Liver (tissue), 3 donors: ENCODE measurements at regions not wholly inside any gene's neighbourhood (a gene's known extent, or its start where the extent isn't known, plus 50 kb on each side); places are given as distances from the start of the nearest gene placed in this dataset.

Experiments
- HNF4G ChIP-seq: IDR thresholded peaks from 2 replicates; pipeline ENCODE4 v1.6.1; 2016; ENCODE audit warnings: antibody characterized with exemption
- JUND ChIP-seq, 2 donors: IDR thresholded peaks; 2 replicates each; pipeline ENCODE4 v1.6.1; 2016; ENCODE audit warnings: antibody characterized with exemption in 2 of 2
- RAD21 ChIP-seq, 2 donors: IDR thresholded peaks; 2 replicates each; pipeline ENCODE4 v1.6.1; 2016; ENCODE audit warnings: antibody characterized with exemption in 2 of 2, mild to moderate bottlenecking in 2 of 2
- RXRA ChIP-seq, 2 donors: IDR thresholded peaks; 2 replicates each; pipeline ENCODE4 v1.6.1; 2017 to 2018; ENCODE audit warnings: antibody characterized with exemption in 2 of 2, mild to moderate bottlenecking in 1 of 2
- TAF1 ChIP-seq: conservative IDR thresholded peaks from 2 replicates; pipeline ENCODE4 v1.6.1; 2016; ENCODE audit warnings: antibody characterized with exemption, mild to moderate bottlenecking
- YY1 ChIP-seq: IDR thresholded peaks from 2 replicates; pipeline ENCODE4 v1.6.1; 2016; ENCODE audit warnings: antibody characterized with exemption, mild to moderate bottlenecking
- TF ChIP-seq, protein P1 (sequence below): fragments of 150-350 bp; IDR thresholded peaks from 2 replicates; pipeline ENCODE4 v1.5.1; 2017; ENCODE audit warnings: improper control_type of control experiment, low read depth, low read length; ENCODE audit not compliant: missing input control
- TF ChIP-seq, protein P2 (sequence below): IDR thresholded peaks from 2 replicates; pipeline ENCODE4 v1.6.1; 2016; ENCODE audit warnings: antibody characterized with exemption
- TF ChIP-seq, protein P3 (sequence below): IDR thresholded peaks from 2 replicates; pipeline ENCODE4 v1.6.1; 2016; ENCODE audit warnings: antibody characterized with exemption, mild to moderate bottlenecking
- TF ChIP-seq, protein P4 (sequence below): IDR thresholded peaks from 2 replicates; pipeline ENCODE4 v1.6.1; 2016; ENCODE audit warnings: antibody characterized with exemption
- TF ChIP-seq, protein P5 (sequence below): IDR thresholded peaks from 2 replicates; pipeline ENCODE4 v1.6.1; 2016; ENCODE audit warnings: antibody characterized with exemption
- donor health status: healthy.
- donor health status: healthy.

DNA sequence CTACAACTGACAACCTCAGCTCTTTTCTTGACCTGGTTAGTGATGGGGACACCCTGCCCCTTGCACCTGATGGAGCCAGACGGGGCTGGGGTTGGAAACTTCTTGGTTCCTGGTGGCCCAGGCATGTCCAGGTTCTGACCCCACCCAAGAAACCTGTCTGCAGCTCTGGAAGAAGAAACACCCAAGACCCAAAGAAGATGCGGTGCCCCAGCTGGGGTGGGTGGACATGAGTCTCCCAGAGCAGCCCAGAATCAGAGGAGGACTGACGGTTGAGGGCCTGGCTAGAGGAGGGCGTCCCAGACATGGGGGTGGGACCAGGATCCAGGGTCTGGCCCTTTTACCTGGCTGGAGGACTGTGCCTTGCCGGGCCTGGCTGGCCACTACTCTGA, 202.4 kb downstream of the GLRX3 start:
- no peak for TF ChIP-seq TAF1
- no peak for TF ChIP-seq RAD21 (IDR thresholded peaks at IDR 0.05)
- TF ChIP-seq, protein P1, sequence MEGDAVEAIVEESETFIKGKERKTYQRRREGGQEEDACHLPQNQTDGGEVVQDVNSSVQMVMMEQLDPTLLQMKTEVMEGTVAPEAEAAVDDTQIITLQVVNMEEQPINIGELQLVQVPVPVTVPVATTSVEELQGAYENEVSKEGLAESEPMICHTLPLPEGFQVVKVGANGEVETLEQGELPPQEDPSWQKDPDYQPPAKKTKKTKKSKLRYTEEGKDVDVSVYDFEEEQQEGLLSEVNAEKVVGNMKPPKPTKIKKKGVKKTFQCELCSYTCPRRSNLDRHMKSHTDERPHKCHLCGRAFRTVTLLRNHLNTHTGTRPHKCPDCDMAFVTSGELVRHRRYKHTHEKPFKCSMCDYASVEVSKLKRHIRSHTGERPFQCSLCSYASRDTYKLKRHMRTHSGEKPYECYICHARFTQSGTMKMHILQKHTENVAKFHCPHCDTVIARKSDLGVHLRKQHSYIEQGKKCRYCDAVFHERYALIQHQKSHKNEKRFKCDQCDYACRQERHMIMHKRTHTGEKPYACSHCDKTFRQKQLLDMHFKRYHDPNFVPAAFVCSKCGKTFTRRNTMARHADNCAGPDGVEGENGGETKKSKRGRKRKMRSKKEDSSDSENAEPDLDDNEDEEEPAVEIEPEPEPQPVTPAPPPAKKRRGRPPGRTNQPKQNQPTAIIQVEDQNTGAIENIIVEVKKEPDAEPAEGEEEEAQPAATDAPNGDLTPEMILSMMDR = no peak
- TF ChIP-seq, protein P2, sequence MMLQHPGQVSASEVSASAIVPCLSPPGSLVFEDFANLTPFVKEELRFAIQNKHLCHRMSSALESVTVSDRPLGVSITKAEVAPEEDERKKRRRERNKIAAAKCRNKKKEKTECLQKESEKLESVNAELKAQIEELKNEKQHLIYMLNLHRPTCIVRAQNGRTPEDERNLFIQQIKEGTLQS = no peak
- TF ChIP-seq, protein P3, sequence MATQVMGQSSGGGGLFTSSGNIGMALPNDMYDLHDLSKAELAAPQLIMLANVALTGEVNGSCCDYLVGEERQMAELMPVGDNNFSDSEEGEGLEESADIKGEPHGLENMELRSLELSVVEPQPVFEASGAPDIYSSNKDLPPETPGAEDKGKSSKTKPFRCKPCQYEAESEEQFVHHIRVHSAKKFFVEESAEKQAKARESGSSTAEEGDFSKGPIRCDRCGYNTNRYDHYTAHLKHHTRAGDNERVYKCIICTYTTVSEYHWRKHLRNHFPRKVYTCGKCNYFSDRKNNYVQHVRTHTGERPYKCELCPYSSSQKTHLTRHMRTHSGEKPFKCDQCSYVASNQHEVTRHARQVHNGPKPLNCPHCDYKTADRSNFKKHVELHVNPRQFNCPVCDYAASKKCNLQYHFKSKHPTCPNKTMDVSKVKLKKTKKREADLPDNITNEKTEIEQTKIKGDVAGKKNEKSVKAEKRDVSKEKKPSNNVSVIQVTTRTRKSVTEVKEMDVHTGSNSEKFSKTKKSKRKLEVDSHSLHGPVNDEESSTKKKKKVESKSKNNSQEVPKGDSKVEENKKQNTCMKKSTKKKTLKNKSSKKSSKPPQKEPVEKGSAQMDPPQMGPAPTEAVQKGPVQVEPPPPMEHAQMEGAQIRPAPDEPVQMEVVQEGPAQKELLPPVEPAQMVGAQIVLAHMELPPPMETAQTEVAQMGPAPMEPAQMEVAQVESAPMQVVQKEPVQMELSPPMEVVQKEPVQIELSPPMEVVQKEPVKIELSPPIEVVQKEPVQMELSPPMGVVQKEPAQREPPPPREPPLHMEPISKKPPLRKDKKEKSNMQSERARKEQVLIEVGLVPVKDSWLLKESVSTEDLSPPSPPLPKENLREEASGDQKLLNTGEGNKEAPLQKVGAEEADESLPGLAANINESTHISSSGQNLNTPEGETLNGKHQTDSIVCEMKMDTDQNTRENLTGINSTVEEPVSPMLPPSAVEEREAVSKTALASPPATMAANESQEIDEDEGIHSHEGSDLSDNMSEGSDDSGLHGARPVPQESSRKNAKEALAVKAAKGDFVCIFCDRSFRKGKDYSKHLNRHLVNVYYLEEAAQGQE = no peak
- no peak for TF ChIP-seq JUND (IDR thresholded peaks at IDR 0.05)
- no peak for TF ChIP-seq HNF4G
- TF ChIP-seq, protein P4, sequence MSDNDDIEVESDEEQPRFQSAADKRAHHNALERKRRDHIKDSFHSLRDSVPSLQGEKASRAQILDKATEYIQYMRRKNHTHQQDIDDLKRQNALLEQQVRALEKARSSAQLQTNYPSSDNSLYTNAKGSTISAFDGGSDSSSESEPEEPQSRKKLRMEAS = no peak
- TF ChIP-seq YY1 = no peak
- TF ChIP-seq, protein P5, sequence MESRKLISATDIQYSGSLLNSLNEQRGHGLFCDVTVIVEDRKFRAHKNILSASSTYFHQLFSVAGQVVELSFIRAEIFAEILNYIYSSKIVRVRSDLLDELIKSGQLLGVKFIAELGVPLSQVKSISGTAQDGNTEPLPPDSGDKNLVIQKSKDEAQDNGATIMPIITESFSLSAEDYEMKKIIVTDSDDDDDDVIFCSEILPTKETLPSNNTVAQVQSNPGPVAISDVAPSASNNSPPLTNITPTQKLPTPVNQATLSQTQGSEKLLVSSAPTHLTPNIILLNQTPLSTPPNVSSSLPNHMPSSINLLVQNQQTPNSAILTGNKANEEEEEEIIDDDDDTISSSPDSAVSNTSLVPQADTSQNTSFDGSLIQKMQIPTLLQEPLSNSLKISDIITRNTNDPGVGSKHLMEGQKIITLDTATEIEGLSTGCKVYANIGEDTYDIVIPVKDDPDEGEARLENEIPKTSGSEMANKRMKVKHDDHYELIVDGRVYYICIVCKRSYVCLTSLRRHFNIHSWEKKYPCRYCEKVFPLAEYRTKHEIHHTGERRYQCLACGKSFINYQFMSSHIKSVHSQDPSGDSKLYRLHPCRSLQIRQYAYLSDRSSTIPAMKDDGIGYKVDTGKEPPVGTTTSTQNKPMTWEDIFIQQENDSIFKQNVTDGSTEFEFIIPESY = no peak
- no peak for TF ChIP-seq RXRA (IDR thresholded peaks at IDR 0.05)
